ENCODE measurements at regions not wholly inside any gene's neighbourhood (a gene's known extent, or its start where the extent isn't known, plus 50 kb on each side); places are given as distances from the start of the nearest gene placed in this dataset.

- H3K27ac ChIP-seq (ENCODE audit: low read length): no peak overlapping the region
- H4K20me1 ChIP-seq (ENCODE audit: insufficient read depth): no peaks in the 10 kb centered on the region
- no peaks in the 10 kb centered on the region for H3K36me3 ChIP-seq (ENCODE audit: insufficient read depth, low read length)
- H3K4me3 ChIP-seq (ENCODE audit: low read length): no peak overlapping the region
- no peaks in the 10 kb centered on the region for H3K9me3 ChIP-seq (ENCODE audit: low read length)
- H3K27me3 ChIP-seq (ENCODE audit: insufficient read depth, low read depth, low read length): no peaks in the 10 kb centered on the region
- no peaks in the 10 kb centered on the region for H3F3A ChIP-seq (ENCODE audit: insufficient read depth, low read length, poor library complexity, severe bottlenecking)
- no peak overlapping the region for H2AFZ ChIP-seq (ENCODE audit: low read depth, low read length)
- no peak overlapping the region for H3K9ac ChIP-seq (ENCODE audit: low read length)
- no peaks in the 10 kb centered on the region for H3K9me2 ChIP-seq (ENCODE audit: insufficient read depth, low read length)
- no peaks in the 10 kb centered on the region for H3K79me2 ChIP-seq (replicated peaks; ENCODE audit: insufficient read depth, low read length)
- no peak overlapping the region for H3K4me2 ChIP-seq (ENCODE audit: low read length)
- no peak for TF ChIP-seq RAD21 (conservative IDR thresholded peaks at IDR 0.05)
- no peak for TF ChIP-seq CTCF (IDR thresholded peaks at IDR 0.05; ENCODE audit: poor library complexity, severe bottlenecking)
- TF ChIP-seq REST (IDR thresholded peaks at IDR 0.05; ENCODE audit: borderline replicate concordance): no peak
- TF ChIP-seq MXI1 (conservative IDR thresholded peaks at IDR 0.05; ENCODE audit: poor library complexity, severe bottlenecking): no peak
- no peak for TF ChIP-seq POLR2AphosphoS5 (IDR thresholded peaks at IDR 0.05)
- TF ChIP-seq SMC3 (conservative IDR thresholded peaks at IDR 0.05; ENCODE audit: poor library complexity): no peak
- no peak for TF ChIP-seq EZH2 (IDR thresholded peaks at IDR 0.05; ENCODE audit: borderline replicate concordance, insufficient read depth, low read length, poor library complexity, severe bottlenecking)
- no peak for TF ChIP-seq TAF1 (IDR thresholded peaks at IDR 0.05; ENCODE audit: low read depth)
- TF ChIP-seq EP300 (conservative IDR thresholded peaks at IDR 0.05; ENCODE audit: poor library complexity, severe bottlenecking): no peak
Observed at GRCh38 chr5:133788121-133788520, 175.8 kb upstream of the FSTL4 start.

GRCh38 chr5:133786420-133786819 lies 174.1 kb upstream of the FSTL4 start:
- Histone ChIP-seq H3K9me3 (ENCODE audit: low read length) (no peaks in the 10 kb centered on the region), H3K27ac (ENCODE audit: low read length) (no peak overlapping the region), H3K79me2 (replicated peaks; ENCODE audit: insufficient read depth, low read length) (no peaks in the 10 kb centered on the region), H3K4me3 (ENCODE audit: low read length) (no peak overlapping the region), H3K4me2 (ENCODE audit: low read length) (no peak overlapping the region), H2AFZ (ENCODE audit: low read depth, low read length) (no peak overlapping the region), H4K20me1 (ENCODE audit: insufficient read depth) (no peaks in the 10 kb centered on the region), H3K27me3 (ENCODE audit: insufficient read depth, low read depth, low read length) (no peaks in the 10 kb centered on the region), H3K36me3 (ENCODE audit: insufficient read depth, low read length) (no peaks in the 10 kb centered on the region), H3K9ac (ENCODE audit: low read length) (no peak overlapping the region), H3F3A (ENCODE audit: insufficient read depth, low read length, poor library complexity, severe bottlenecking) (no peaks in the 10 kb centered on the region), H3K9me2 (ENCODE audit: insufficient read depth, low read length) (no peaks in the 10 kb centered on the region)
- TF ChIP-seq EP300 (conservative IDR thresholded peaks at IDR 0.05; ENCODE audit: poor library complexity, severe bottlenecking) (no peak), SMC3 (conservative IDR thresholded peaks at IDR 0.05; ENCODE audit: poor library complexity) (no peak), TAF1 (IDR thresholded peaks at IDR 0.05; ENCODE audit: low read depth) (no peak), MXI1 (conservative IDR thresholded peaks at IDR 0.05; ENCODE audit: poor library complexity, severe bottlenecking) (no peak), REST (IDR thresholded peaks at IDR 0.05; ENCODE audit: borderline replicate concordance) (no peak), EZH2 (IDR thresholded peaks at IDR 0.05; ENCODE audit: borderline replicate concordance, insufficient read depth, low read length, poor library complexity, severe bottlenecking) (no peak), RAD21 (conservative IDR thresholded peaks at IDR 0.05) (no peak), POLR2AphosphoS5 (IDR thresholded peaks at IDR 0.05) (no peak), CTCF (IDR thresholded peaks at IDR 0.05; ENCODE audit: poor library complexity, severe bottlenecking) (no peak)

Measured in neural cell (in vitro differentiated cells).